ENCODE measurements at regions not wholly inside any gene's neighbourhood (a gene's known extent, or its start where the extent isn't known, plus 50 kb on each side); places are given as distances from the start of the nearest gene placed in this dataset.

DNA sequence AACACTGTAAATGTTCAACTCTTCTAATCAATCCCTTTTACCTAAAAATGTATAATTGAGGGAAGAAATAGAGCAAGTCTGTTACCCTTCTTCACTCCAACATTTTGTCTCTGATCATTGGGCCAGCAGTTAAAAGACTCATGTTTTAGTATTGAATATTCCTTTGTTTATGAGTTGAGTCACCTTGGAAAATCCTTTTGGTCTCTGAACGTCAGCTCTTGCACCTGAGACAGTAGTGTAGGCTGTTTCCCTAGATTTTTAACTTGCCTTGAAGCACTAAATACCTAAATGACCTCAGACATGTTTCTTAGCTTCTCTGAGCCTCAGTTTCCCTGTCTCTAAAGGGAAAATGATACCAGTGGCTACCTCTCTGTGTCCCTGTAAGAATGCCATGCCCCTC, 184.2 kb downstream of the RFC3 start:
- no peaks in the 10 kb centered on the region for H3K4me1 Mint-ChIP-seq
- H3K9me3 Mint-ChIP-seq, result no peaks in the 10 kb centered on the region
- H3K4me3 Mint-ChIP-seq, result no peak overlapping the region
- no peaks in the 10 kb centered on the region for H3K27me3 Mint-ChIP-seq
- H3K36me3 Mint-ChIP-seq, result no peaks in the 10 kb centered on the region
- CTCF ChIA-PET, result no interaction called here
- H3K27ac Mint-ChIP-seq, result no peak overlapping the region
- no peak for DNase-seq

DNA sequence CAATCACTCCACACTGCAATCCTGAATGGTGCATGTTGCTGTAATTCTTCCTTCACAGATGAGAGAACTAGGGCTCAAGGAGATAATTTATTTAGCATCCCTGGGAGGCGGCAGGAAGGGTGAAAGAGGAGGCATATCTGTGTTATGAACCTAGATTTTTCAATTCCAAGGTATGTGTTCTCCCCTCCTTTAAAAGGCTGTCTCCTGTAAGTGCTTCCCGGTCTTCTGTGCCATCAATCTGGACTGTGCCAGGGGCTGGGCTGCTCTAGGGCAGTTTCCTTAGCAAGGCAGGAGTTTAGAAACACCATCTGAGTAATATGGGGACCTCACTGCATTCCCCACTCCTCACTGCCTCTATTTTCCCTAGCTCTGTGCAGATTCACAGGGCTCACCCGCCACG, 185.0 kb downstream of the RFC3 start:
- Mint-ChIP-seq H3K27ac (no peak overlapping the region), H3K4me1 (no peaks in the 10 kb centered on the region), H3K27me3 (no peaks in the 10 kb centered on the region), H3K4me3 (no peak overlapping the region), H3K36me3 (no peaks in the 10 kb centered on the region), H3K9me3 (no peaks in the 10 kb centered on the region)
- CTCF ChIA-PET, result no interaction called here
- no peak for DNase-seq

DNA sequence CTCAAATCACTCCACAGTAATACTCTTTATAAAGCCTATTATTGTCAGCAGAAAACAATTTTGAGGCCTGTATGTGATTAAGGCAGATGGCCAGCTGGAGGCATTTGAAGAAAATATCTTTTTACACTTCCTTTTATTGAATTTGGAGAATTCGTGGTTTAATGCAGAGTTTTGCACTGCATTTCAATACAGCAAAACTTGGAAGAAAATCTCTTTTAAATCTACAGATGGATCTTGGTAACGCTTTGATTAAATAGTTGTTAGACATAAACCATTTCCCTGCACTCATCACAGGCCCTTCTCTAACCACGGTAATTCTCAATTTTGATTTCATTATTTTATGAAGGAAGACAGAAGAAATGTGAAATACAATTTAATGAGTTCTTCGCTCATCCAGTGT, 185.7 kb downstream of the RFC3 start:
- H3K4me1 Mint-ChIP-seq, result no peaks in the 10 kb centered on the region
- no peak for DNase-seq
- no peak overlapping the region for H3K27ac Mint-ChIP-seq
- no peaks in the 10 kb centered on the region for H3K9me3 Mint-ChIP-seq
- H3K36me3 Mint-ChIP-seq, result no peaks in the 10 kb centered on the region
- H3K27me3 Mint-ChIP-seq, result no peaks in the 10 kb centered on the region
- CTCF ChIA-PET, result no interaction called here
- H3K4me3 Mint-ChIP-seq, result no peak overlapping the region

DNA sequence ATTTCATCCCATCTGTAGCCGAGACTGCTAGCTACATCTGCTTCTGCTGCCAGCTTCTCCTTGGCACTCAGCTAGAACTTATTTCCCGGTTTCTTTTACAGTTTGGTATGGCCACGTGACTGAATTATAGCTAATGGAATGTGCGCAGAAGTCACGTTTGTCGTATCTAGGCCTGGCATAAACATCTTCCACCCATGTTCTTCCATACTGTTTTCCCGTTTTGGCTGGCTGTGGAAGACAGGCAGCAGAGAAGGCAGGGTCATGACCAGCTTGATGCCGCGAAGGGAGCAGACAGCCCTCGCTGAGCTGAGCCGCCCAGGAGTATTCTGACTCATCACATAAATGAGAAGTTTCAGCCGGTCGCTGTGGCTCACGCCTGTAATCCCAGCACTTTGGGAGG, 186.7 kb downstream of the RFC3 start:
- H3K36me3 Mint-ChIP-seq, result no peaks in the 10 kb centered on the region
- no peak for DNase-seq
- no peak overlapping the region for H3K27ac Mint-ChIP-seq
- CTCF ChIA-PET, result no interaction called here
- no peak overlapping the region for H3K4me3 Mint-ChIP-seq
- H3K27me3 Mint-ChIP-seq, result no peaks in the 10 kb centered on the region
- no peaks in the 10 kb centered on the region for H3K4me1 Mint-ChIP-seq
- H3K9me3 Mint-ChIP-seq, result no peaks in the 10 kb centered on the region

DNA sequence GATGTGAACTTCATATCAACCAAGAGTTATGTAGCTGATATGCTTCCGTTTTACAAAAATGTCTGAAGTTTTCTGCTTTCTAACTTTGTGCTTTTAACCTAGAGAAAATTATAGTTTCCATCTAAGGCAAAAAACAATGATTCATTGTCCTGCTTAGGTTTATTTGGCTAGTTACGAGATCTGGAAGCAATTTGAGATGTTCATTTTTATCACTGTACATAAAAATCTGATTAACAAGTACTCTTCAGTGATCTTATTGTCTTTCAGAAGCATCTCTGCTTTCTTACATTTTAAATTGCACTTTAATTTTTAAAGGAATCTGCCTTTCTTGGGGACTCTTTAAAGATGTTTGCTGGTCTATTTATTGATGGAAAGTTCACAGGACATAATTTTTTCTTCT, 188.1 kb downstream of the RFC3 start:
- Mint-ChIP-seq H3K27me3 (no peaks in the 10 kb centered on the region), H3K4me3 (no peak overlapping the region), H3K36me3 (no peaks in the 10 kb centered on the region), H3K9me3 (no peaks in the 10 kb centered on the region), H3K4me1 (no peaks in the 10 kb centered on the region), H3K27ac (no peak overlapping the region)
- no peak for DNase-seq
- CTCF ChIA-PET, result no interaction called here

DNA sequence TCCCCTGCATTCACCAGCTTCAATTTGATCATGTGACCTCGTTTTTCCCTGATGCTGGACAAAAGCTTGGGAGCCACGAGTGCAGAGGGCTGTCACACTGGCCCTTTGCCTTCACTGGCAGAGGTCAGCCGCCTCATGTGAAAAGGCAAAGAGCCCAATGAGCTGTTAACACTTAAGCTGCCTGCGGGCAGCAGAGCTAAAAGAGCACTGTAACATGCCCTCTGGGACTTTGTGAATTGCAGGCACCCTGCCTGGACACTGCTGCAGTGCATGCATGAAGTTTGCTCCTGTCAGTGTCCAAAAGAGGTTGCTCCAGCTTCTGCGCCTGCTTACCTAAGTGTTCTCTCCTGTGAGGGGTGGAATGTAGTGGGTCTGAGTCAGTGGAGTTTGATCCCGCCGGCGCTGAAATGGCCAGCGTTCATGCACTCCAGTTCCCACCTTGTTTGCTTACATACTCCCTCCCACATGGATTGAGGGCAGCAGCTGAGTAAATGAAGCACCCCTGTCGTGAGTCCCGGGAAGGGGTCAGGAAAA, 193.7 kb downstream of the RFC3 start:
- DNase-seq, result no peak
- H3K4me1 Mint-ChIP-seq, result no peaks in the 10 kb centered on the region
- CTCF ChIA-PET, result no interaction called here
- H3K36me3 Mint-ChIP-seq, result no peaks in the 10 kb centered on the region
- no peaks in the 10 kb centered on the region for H3K9me3 Mint-ChIP-seq
- H3K27me3 Mint-ChIP-seq, result no peaks in the 10 kb centered on the region
- no peak overlapping the region for H3K4me3 Mint-ChIP-seq
- H3K27ac Mint-ChIP-seq, result no peak overlapping the region

DNA sequence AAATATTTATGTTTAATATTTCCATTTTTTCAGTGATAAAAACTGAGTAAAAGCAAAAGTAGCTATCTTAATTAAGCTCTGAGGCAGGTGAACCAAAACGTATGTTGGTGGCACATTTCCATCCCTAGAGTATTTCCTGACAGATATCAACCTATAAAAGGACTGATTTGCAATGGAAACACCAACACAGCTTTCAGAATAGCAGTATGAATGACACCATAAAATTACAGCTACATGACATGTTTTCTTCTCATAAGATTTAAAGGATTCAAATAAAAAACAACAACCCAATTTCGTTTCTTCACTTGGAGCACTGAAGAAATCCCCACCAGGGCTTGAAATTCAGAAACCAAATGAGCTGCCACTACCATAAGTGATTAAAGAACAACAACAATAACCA, 194.4 kb downstream of the RFC3 start:
- H3K9me3 Mint-ChIP-seq, result no peaks in the 10 kb centered on the region
- no peaks in the 10 kb centered on the region for H3K4me1 Mint-ChIP-seq
- H3K27me3 Mint-ChIP-seq, result no peaks in the 10 kb centered on the region
- H3K36me3 Mint-ChIP-seq, result no peaks in the 10 kb centered on the region
- no peak overlapping the region for H3K4me3 Mint-ChIP-seq
- DNase-seq, result no peak
- no peak overlapping the region for H3K27ac Mint-ChIP-seq
- CTCF ChIA-PET, result interaction anchor here (1.0 kb wide), 1 partner anchor 11 kb away, joined by 4 read pairs; no protein-coding TSS in a partner anchor

DNA sequence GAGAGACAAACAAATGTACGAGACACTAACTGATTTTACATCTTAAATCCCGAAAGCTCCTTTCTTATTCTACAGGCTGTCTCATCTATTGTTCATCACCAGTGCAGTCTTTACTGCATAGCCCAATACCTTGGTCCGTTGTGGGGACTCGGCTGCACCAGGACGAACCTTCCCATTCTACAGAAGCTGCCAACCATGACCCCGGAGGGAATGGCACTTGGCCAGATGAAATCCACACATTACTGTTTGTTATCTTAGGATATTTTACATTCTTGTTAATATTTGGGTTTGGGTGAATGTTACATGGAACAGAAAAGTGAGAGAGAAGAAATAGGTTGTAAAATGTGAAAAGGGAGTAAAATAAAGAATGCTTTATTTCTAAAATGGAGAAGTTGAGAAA, 195.1 kb downstream of the RFC3 start:
- no peaks in the 10 kb centered on the region for H3K36me3 Mint-ChIP-seq
- H3K27me3 Mint-ChIP-seq, result no peaks in the 10 kb centered on the region
- CTCF ChIA-PET, result interaction anchor here (1.0 kb wide), 1 partner anchor 10 kb away, joined by 4 read pairs; no protein-coding TSS in a partner anchor
- H3K4me3 Mint-ChIP-seq, result no peak overlapping the region
- H3K27ac Mint-ChIP-seq, result no peak overlapping the region
- H3K4me1 Mint-ChIP-seq, result no peaks in the 10 kb centered on the region
- H3K9me3 Mint-ChIP-seq, result no peaks in the 10 kb centered on the region
- DNase-seq, result no peak

DNA sequence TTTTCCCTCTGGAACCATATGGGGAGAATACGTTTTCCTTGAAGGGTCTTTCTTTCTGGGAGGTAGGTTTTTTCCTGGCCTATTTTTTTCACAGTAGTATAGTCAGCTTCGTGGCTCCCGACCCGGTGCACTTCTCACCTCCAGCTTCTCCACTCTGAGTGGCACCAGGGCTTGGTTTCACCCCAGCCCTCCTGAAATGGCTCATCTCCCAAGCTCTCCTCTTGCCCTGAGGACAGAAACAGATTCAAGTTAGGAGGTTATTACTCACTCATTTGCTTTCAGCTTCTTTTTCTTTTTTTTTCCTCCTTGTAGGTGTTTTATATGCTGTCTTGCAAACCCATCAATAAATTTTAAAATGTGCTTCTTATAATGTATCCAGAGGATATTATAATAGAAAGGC, 199.3 kb downstream of the RFC3 start:
- no peak for DNase-seq
- Mint-ChIP-seq H3K4me3 (no peak overlapping the region), H3K36me3 (no peaks in the 10 kb centered on the region), H3K4me1 (no peaks in the 10 kb centered on the region), H3K9me3 (peaks cover 7% of the 10 kb centered on the region), H3K27ac (no peak overlapping the region), H3K27me3 (no peaks in the 10 kb centered on the region)
- CTCF ChIA-PET, result interaction anchor here (0.7 kb wide), 1 partner anchor 792 kb away, joined by 3 read pairs; no protein-coding TSS in a partner anchor

DNA sequence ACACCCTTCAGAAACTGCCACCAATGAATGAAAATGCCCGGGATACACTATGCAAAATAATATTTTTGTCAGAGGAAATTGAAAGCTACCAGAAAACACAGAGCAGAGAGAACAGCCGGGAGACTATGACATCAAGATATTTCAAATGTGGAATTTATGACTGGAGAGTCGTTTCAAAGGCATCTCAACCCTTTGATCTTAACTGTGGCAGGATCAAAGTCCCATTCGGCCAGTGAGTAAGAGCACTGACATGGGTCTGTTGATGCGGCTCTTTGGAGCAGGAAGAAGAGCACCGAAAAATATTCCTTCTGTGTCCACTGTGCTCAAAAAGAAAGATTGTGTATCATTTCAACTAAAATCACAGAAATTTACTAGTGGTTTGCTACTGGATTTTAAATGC, 201.9 kb downstream of the RFC3 start:
- CTCF ChIA-PET, result no interaction called here
- peaks cover 7% of the 10 kb centered on the region for H3K9me3 Mint-ChIP-seq
- no peaks in the 10 kb centered on the region for H3K4me1 Mint-ChIP-seq
- H3K27ac Mint-ChIP-seq, result no peak overlapping the region
- no peak overlapping the region for H3K4me3 Mint-ChIP-seq
- H3K36me3 Mint-ChIP-seq, result no peaks in the 10 kb centered on the region
- no peaks in the 10 kb centered on the region for H3K27me3 Mint-ChIP-seq
- no peak for DNase-seq

DNA sequence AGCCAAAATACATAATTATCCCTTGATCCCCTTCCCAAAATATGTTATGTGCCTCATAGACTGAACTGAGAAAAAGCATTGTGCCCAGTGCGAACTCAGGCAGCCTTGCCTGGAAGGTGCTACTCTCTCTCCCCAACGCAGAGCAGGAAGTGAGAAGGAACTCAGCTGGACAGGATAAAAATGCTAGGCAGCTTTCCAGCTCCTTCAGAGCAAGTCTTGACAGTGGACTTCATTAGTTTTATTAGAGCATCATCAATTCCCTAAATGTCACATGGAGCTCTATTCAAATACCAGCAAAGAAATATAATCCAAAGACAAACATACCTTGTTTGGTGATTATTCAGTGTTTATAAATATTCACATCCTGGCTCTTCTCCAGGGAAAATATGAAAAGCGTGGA, 202.4 kb downstream of the RFC3 start:
- no peaks in the 10 kb centered on the region for H3K4me1 Mint-ChIP-seq
- no peaks in the 10 kb centered on the region for H3K36me3 Mint-ChIP-seq
- H3K27ac Mint-ChIP-seq, result no peak overlapping the region
- CTCF ChIA-PET, result no interaction called here
- H3K27me3 Mint-ChIP-seq, result no peaks in the 10 kb centered on the region
- DNase-seq, result no peak
- H3K4me3 Mint-ChIP-seq, result no peak overlapping the region
- peaks cover 7% of the 10 kb centered on the region for H3K9me3 Mint-ChIP-seq

DNA sequence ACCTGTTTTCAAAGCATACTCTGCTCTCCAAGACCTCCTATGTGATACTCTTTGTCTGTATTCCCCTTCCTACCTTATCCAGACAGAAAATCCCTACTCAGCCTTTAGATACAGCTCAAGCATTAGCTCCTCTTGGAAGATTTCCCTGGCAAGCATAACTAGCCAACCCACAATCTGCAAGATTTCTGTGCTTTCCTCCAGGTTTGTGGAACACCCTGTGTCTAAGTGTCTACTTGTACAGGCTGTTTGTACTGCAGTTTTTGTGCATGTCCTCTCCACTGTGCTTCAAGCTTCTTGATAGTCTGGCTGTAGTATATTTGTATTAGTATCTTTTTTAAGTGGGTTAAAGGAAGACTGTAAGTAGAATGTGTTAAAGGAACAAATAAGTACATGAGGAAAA, 203.7 kb downstream of the RFC3 start:
- CTCF ChIA-PET, result no interaction called here
- no peak for DNase-seq
- no peaks in the 10 kb centered on the region for H3K4me1 Mint-ChIP-seq
- no peaks in the 10 kb centered on the region for H3K36me3 Mint-ChIP-seq
- H3K27ac Mint-ChIP-seq, result no peak overlapping the region
- H3K27me3 Mint-ChIP-seq, result no peaks in the 10 kb centered on the region
- H3K9me3 Mint-ChIP-seq, result peaks cover 7% of the 10 kb centered on the region
- no peak overlapping the region for H3K4me3 Mint-ChIP-seq

DNA sequence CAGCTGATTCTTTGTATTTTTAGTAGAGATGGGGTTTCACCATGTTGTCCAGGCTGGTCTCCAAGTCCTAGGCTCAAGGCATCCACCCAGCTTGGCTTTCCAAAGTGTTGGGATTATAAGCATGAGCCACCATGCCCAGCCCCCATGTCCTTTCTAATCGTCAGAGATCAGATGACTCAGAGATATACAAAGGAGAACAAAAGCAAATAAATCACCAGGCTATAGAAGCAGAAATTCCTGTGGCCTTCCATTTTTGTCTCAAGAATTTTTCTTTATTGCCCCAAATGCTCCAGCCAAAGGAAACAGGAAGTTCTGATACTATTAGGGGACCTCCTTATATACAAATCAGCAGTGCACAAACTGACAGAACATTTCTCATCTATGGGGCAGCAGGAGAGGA, 207.8 kb downstream of the RFC3 start:
- H3K4me1 Mint-ChIP-seq, result no peaks in the 10 kb centered on the region
- CTCF ChIA-PET, result no interaction called here
- H3K27ac Mint-ChIP-seq, result no peak overlapping the region
- H3K27me3 Mint-ChIP-seq, result no peaks in the 10 kb centered on the region
- no peak overlapping the region for H3K4me3 Mint-ChIP-seq
- H3K36me3 Mint-ChIP-seq, result no peaks in the 10 kb centered on the region
- no peak for DNase-seq
- peaks cover 12% of the 10 kb centered on the region for H3K9me3 Mint-ChIP-seq

DNA sequence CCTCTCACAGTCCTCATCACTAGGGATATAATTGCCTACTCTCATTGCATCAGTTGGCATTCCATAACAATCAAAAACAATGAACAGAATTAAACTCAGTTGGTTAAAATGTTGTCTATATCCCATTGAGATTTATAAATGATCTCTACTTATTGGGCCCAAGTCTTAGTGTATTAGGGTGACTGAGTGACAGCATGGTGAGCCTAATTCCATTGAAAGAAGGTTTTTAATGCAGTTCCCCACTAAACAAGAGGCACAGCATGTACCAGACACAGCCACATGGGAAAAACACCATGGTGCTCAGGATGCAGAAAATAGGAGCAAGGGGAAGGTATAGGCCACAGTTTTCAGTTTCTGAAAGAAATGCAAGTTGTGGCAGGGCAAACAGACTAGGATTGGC, 208.4 kb downstream of the RFC3 start:
- Mint-ChIP-seq H3K27ac (no peak overlapping the region), H3K9me3 (peaks cover 10% of the 10 kb centered on the region), H3K27me3 (no peaks in the 10 kb centered on the region), H3K4me3 (no peak overlapping the region), H3K36me3 (no peaks in the 10 kb centered on the region), H3K4me1 (no peaks in the 10 kb centered on the region)
- DNase-seq, result no peak
- CTCF ChIA-PET, result no interaction called here

DNA sequence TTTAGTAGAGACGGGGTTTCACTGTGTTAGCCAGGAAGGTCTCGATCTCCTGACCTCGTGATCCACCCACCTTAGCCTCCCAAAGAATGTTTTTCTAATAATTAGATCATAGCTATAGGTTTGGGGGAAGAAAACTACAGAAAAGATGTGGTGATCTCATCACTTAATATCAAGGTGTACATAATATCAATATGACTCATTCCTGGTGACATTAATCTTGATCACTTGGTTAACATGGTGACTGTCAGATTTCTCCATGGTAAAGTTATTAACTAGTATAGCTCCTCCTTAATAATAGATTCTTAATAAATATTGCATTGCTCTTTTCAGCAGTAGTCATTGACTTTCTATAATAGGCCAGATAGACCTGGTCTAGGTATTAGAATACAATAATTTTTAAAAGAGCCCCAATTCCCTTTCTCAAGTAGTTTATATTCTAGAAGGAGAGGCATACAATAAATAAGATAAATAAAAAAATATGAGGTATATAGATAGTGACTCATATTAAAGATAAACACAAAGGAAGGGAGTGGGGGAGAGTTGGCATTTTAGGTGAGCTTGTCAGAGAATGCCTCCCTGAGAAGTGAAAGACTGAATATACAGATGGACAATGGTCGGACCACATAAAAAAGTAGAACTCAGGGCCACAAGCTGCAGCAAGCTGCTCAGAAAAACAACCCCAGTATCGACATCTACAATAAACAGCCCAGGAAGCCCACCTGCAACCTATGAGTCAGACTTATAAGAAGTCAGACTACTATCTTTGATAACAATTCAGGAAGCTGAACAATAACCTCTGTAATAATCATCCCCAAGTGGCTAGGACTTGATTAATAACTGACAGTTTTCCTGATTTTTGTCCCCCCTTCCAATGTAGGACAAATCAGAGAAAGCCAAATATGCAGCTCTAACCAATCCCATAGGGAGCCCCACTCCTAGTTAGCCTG, 210.8 kb downstream of the RFC3 start:
- H3K9me3 Mint-ChIP-seq, result peaks cover 8% of the 10 kb centered on the region
- H3K27me3 Mint-ChIP-seq, result no peaks in the 10 kb centered on the region
- CTCF ChIA-PET, result no interaction called here
- H3K36me3 Mint-ChIP-seq, result no peaks in the 10 kb centered on the region
- H3K4me3 Mint-ChIP-seq, result no peak overlapping the region
- H3K27ac Mint-ChIP-seq, result no peak overlapping the region
- no peaks in the 10 kb centered on the region for H3K4me1 Mint-ChIP-seq
- DNase-seq, result no peak
